Stomach (tissue), 8 donors: ENCODE measurements at regions not wholly inside any gene's neighbourhood (a gene's known extent, or its start where the extent isn't known, plus 50 kb on each side); places are given as distances from the start of the nearest gene placed in this dataset.

Experiments
- DNase-seq, 2 donors: peaks; one replicate each; pipeline versions ENCODE4 v3.0.0 to v3.0.0-alpha.2; 2013 to 2019
- H3K27ac ChIP-seq, 5 donors: fragments of 200-600 bp in 4 of 5; sonication (generic) in 4 of 5; one replicate each; pipeline ENCODE4 v1.5.1; 2013 to 2019; ENCODE audit warnings: mild to moderate bottlenecking in 1 of 5, moderate library complexity in 1 of 5
- H3K27me3 ChIP-seq, 3 donors: fragments of 200-600 bp; sonication (generic); one replicate each; pipeline ENCODE4 v1.5.1; 2017 to 2019; ENCODE audit warnings: mixed run types in 1 of 3
- H3K36me3 ChIP-seq, 4 donors: fragments of 200-600 bp; sonication (generic); 1 replicate in 3 of 4; 2 replicates in 1 of 4; pipeline ENCODE4 v1.5.1; 2016 to 2019
- H3K4me1 ChIP-seq, 4 donors: fragments of 200-600 bp; sonication (generic); one replicate each; pipeline ENCODE4 v1.5.1; 2016 to 2019
- H3K4me3 ChIP-seq, 4 donors: fragments of 200-600 bp; sonication (generic) in 3 of 4; one replicate each; pipeline ENCODE4 v1.5.1; 2016 to 2019; ENCODE audit warnings: mild to moderate bottlenecking in 1 of 4
- H3K9me3 ChIP-seq, 4 donors: fragments of 200-600 bp; sonication (generic); one replicate each; pipeline ENCODE4 v1.5.1; 2016 to 2019
- EP300 ChIP-seq: sonication (generic); formaldehyde crosslinking; IDR thresholded peaks from one replicate; pipeline ENCODE4 v1.6.1; 2017; ENCODE audit warnings: antibody characterized with exemption
- POLR2A ChIP-seq, 4 donors: fragments of 450-650 bp; IDR thresholded peaks; one replicate each; pipeline ENCODE4 v1.6.1; 2016; ENCODE audit warnings: antibody characterized with exemption in 4 of 4, control low read depth in 2 of 4, mild to moderate bottlenecking in 1 of 4, moderate library complexity in 1 of 4
- POLR2AphosphoS5 ChIP-seq, 3 donors: sonication (generic); formaldehyde crosslinking; IDR thresholded peaks; one replicate each; pipeline ENCODE4 v1.6.1; 2016; ENCODE audit warnings: antibody characterized with exemption in 3 of 3
- whole genome bisulfite sequencing, 5 donors: extraction: QIAGEN DNeasy Blood & Tissue Kit in 3 of 5; methylation state at CpG; one replicate each; pipeline versions ENCODE4 v1.1.5 to v1.1.7; 2013 to 2018; 5-methylcytosine and 5-hydroxymethylcytosine counted together
- intact Hi-C: fragments of 100-400 bp; cut with DNase I; formaldehyde crosslinking; loops from one replicate; pipeline ENCODE4 v1.15.1; 2023; ENCODE audit warnings: low total_unique reads
- TF ChIP-seq, protein P1 (sequence below), 7 experiments: fragments of 450-650 bp in 4 of 7; fragments of 200-600 bp in 3 of 7; sonication (generic) in 3 of 7; IDR thresholded peaks; one replicate each; pipeline ENCODE4 v1.5.1; 2016 to 2019; ENCODE audit warnings: antibody characterized with exemption in 7 of 7, control low read depth in 2 of 7, mild to moderate bottlenecking in 1 of 7
- donor health status: healthy with polysubstance abuse.
- donor health status: Bipolar disorder and iron deficiency.
- donor health status: healthy.

DNA sequence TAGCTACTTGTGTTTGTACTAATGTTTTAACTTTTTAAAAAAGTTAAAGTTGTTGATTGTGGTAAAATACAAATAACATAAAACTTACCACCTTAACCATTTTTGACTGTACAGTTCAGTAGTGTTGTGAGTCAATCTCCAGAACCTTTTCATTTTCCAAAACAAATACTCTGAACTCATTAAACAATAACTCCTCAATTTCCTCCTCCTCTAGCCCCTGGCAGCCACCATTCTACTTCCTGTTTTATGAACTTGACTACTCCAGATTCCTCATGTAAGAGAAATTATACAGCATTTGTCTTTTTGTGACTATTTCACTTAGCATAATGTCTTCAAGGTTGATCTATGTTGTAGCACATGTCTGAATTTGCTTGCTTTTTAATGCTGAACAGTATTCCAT, 299.1 kb upstream of the AMIGO2 start:
- TF ChIP-seq, protein P1, sequence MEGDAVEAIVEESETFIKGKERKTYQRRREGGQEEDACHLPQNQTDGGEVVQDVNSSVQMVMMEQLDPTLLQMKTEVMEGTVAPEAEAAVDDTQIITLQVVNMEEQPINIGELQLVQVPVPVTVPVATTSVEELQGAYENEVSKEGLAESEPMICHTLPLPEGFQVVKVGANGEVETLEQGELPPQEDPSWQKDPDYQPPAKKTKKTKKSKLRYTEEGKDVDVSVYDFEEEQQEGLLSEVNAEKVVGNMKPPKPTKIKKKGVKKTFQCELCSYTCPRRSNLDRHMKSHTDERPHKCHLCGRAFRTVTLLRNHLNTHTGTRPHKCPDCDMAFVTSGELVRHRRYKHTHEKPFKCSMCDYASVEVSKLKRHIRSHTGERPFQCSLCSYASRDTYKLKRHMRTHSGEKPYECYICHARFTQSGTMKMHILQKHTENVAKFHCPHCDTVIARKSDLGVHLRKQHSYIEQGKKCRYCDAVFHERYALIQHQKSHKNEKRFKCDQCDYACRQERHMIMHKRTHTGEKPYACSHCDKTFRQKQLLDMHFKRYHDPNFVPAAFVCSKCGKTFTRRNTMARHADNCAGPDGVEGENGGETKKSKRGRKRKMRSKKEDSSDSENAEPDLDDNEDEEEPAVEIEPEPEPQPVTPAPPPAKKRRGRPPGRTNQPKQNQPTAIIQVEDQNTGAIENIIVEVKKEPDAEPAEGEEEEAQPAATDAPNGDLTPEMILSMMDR (IDR thresholded peaks at IDR 0.05): no peak
- TF ChIP-seq POLR2A (IDR thresholded peaks at IDR 0.05): no peak
- no peak for TF ChIP-seq POLR2AphosphoS5 (IDR thresholded peaks at IDR 0.05)
- TF ChIP-seq EP300: no peak
- no peak for DNase-seq
- Histone ChIP-seq H3K4me3 (no peak overlapping the region), H3K9me3 (no peaks in the 10 kb centered on the region), H3K4me1 (peaks cover 0 to 10% (median under 1%) of the 10 kb centered on the region in 4 donors), H3K36me3 (no peaks in the 10 kb centered on the region), H3K27me3 (no peaks in the 10 kb centered on the region), H3K27ac (peak overlapping the region in 2 of 5 donors; percentile 74 to 83)
- intact Hi-C loops: no loop called here

DNA sequence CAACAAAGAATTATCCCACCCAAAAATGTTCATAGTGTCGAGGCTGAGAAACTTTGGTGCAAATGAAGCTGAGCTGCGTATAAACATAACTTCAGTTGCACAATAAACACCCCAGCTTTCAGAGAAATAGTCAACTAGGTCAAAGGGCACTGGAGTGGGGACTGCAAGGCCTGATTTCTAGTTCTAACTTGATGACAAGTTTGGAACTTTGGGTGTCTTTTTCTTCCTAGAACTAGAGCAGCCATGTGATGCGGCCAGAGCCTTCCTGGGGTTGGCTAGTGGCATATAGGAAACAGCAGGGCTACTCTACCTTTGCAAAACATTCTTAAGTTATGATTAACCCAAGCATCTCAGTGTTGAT, 298.4 kb upstream of the AMIGO2 start:
- peaks cover 0 to 7% (median 0%) of the 10 kb centered on the region in 4 donors for H3K4me1 ChIP-seq
- H3K36me3 ChIP-seq: no peaks in the 10 kb centered on the region
- intact Hi-C loops: no loop called here
- 64 to 91% (median 82%) methylated on average over 3 of the region's 3 CpGs for WGBS, 5 donors
- peak overlapping the region; percentile 35 to 83 (median 65) for H3K27ac ChIP-seq
- TF ChIP-seq POLR2A (IDR thresholded peaks at IDR 0.05) (no peak), POLR2AphosphoS5 (IDR thresholded peaks at IDR 0.05) (no peak), EP300 (no peak)
- TF ChIP-seq, protein P1 (IDR thresholded peaks at IDR 0.05): no peak
- H3K9me3 ChIP-seq: no peaks in the 10 kb centered on the region
- H3K27me3 ChIP-seq: no peaks in the 10 kb centered on the region
- H3K4me3 ChIP-seq: no peak overlapping the region
- no peak for DNase-seq

DNA sequence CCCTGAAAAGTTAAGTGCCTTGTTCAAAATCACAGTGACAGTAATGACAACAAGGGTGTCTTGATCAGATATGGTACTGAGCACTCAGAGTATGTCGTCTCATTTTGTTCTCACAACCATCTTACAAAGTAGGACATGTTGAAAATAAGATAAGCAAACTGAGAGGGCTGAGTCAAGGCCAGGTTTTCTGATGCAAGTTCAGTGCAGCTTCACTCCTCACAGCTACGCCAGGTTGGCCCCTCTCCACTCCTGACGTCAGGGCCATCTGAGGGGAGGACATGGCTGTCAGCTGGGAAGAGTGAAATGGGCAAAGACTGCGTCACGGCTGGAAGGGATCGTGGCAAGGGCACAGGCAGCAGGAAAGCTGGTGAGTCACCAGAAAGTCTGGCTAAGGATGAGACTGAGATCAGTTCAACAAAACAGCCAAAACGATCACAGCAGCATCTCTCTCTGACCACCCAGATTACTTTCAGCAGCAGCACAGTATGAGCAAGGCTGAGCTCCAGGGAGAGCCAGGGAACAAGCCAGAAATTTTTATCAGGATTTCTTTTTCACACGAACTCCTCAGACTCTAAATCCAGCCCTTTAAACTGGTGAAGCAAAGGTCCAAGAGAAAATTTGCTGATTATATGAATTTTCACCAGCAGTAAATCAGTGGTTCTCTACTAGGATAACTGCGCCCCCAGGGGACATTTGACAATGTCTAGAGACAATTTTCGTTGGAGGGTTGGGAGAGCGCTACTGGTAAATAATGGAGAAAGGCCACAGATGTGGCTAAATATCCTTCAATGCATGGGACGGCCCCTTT, 297.9 kb upstream of the AMIGO2 start:
- H3K27me3 ChIP-seq: no peaks in the 10 kb centered on the region
- H3K4me3 ChIP-seq: no peak overlapping the region
- no peaks in the 10 kb centered on the region for H3K36me3 ChIP-seq
- peak; percentile 71 to 72 for DNase-seq
- peaks cover 0 to 7% (median 0%) of the 10 kb centered on the region in 4 donors for H3K4me1 ChIP-seq
- H3K27ac ChIP-seq: peak overlapping the region; percentile 35 to 83 (median 65)
- H3K9me3 ChIP-seq: no peaks in the 10 kb centered on the region
- intact Hi-C loops: no loop called here
- TF ChIP-seq, protein P1 (IDR thresholded peaks at IDR 0.05): no peak
- TF ChIP-seq POLR2A (IDR thresholded peaks at IDR 0.05): no peak
- peak; percentile 56 to 91 (median 68) for TF ChIP-seq POLR2AphosphoS5 (IDR thresholded peaks at IDR 0.05)
- peak; percentile 96 for TF ChIP-seq EP300
- WGBS, 5 donors: 62 to 75% (median 65%) methylated on average over 12 of the region's 12 CpGs

DNA sequence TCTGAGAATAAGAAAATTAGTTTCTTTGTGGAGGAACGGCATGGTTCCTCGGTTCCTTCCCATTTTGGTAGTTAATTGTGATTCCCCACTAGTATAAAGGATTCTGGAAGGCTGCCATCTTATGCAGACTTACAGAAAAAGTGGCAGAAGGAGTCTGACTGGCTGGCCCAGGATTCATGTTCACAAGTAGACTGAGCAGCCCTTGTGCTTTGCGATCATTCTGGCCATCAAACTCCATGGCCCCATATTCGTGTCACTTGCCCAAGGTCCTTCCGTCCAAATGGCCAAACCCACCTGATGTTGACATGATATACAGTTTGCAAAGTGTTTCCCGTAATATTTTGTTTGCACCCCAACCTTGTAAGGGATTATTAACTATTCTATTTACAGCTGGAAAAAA, 297.2 kb upstream of the AMIGO2 start:
- no peak for DNase-seq
- WGBS, 5 donors: 86 to 94% (median 90%) methylated on average over 6 of the region's 6 CpGs
- TF ChIP-seq EP300 (no peak), POLR2AphosphoS5 (IDR thresholded peaks at IDR 0.05) (no peak), POLR2A (IDR thresholded peaks at IDR 0.05) (no peak)
- TF ChIP-seq, protein P1 (IDR thresholded peaks at IDR 0.05): no peak
- no peak overlapping the region for H3K4me3 ChIP-seq
- intact Hi-C loops: no loop called here
- H3K27ac ChIP-seq: peak overlapping the region in 4 of 5 donors; percentile 24 to 83 (median 63)
- no peaks in the 10 kb centered on the region for H3K9me3 ChIP-seq
- H3K36me3 ChIP-seq: no peaks in the 10 kb centered on the region
- peaks cover 0 to 7% (median 0%) of the 10 kb centered on the region in 4 donors for H3K4me1 ChIP-seq
- no peaks in the 10 kb centered on the region for H3K27me3 ChIP-seq
